ENCODE measurements at regions not wholly inside any gene's neighbourhood (a gene's known extent, or its start where the extent isn't known, plus 50 kb on each side); places are given as distances from the start of the nearest gene placed in this dataset.

- Histone ChIP-seq H3K79me1 (ENCODE audit: low read depth in 1 of 2, low read length in 2 of 2) (no peaks in the 10 kb centered on the region), H4K5ac (ENCODE audit: low read depth, low read length) (no peak overlapping the region), H3K4me1 (ENCODE audit: control insufficient read depth, insufficient read depth, low read length) (no peaks in the 10 kb centered on the region; the same call in 1 of the 2 replicates), H3K56ac (ENCODE audit: extremely low read depth, insufficient read depth, low read length) (no peak overlapping the region), H3K27me3 (ENCODE audit: control insufficient read depth, insufficient read depth, low read length) (no peaks in the 10 kb centered on the region), H3K27ac (ENCODE audit: insufficient read depth, low read length) (no peak overlapping the region), H2AK5ac (ENCODE audit: low read depth, low read length) (no peak overlapping the region), H3K9ac (ENCODE audit: low read depth, low read length) (no peak overlapping the region), H3K18ac (ENCODE audit: low read depth, low read length) (no peak overlapping the region), H3K36me3 (ENCODE audit: control insufficient read depth, insufficient read depth, low read length) (no peaks in the 10 kb centered on the region), H2BK120ac (ENCODE audit: low read depth, low read length) (no peak overlapping the region), H2BK20ac (ENCODE audit: low read depth, low read length) (no peak overlapping the region), H3K4ac (ENCODE audit: low read depth, low read length) (no peak overlapping the region), H3K14ac (replicated peaks; ENCODE audit: low read depth, low read length) (no peak overlapping the region), H4K20me1 (ENCODE audit: insufficient read depth, low read length) (no peaks in the 10 kb centered on the region), H3K4me2 (ENCODE audit: low read depth, low read length) (no peak overlapping the region), H2AK9ac (replicated peaks; ENCODE audit: low read depth, low read length, poor library complexity) (no peak overlapping the region), H3K23ac (ENCODE audit: low read depth, low read length) (no peak overlapping the region), H4K8ac (ENCODE audit: low read depth in 2 of 2, low read length in 2 of 2) (no peak overlapping the region), H2AFZ (replicated peaks; ENCODE audit: low read length, poor library complexity) (no peak overlapping the region), H2BK5ac (ENCODE audit: low read depth, low read length, poor library complexity, severe bottlenecking) (no peak overlapping the region), H3K4me3 (ENCODE audit: insufficient read depth, low read depth, low read length) (no peak overlapping the region), H3K9me3 (ENCODE audit: control insufficient read depth, insufficient read depth, low read length) (no peaks in the 10 kb centered on the region), H3K9me1 (ENCODE audit: insufficient read depth, low read length) (no peaks in the 10 kb centered on the region), H4K91ac (ENCODE audit: insufficient read depth, low read depth, low read length) (no peak overlapping the region), H2BK15ac (ENCODE audit: low read depth, low read length) (no peak overlapping the region)
- POLR2A ChIA-PET (ENCODE audit: unreplicated experiment): no interaction called here
- DNase-seq (no peak), ATAC-seq (ENCODE audit: low read depth) (no peak)
- intact Hi-C loops (cut with micrococcal nuclease): no loop called here
- CTCF ChIA-PET: no interaction called here
- BruUV-seq (replicated peaks): no TSS peak
- in situ Hi-C loops (cut with MboI; ENCODE audit: low sequenced_read_pairs): no loop called here
- no CpG with 5 or more reads among the region's 1 CpG for WGBS, 2 experiments (ENCODE audit: extremely low coverage in 2 of 2, insufficient read length in 1 of 2)
- dilution Hi-C loops (cut with HindIII; ENCODE audit: low sequenced_read_pairs, unreplicated experiment): no loop called here
- TF ChIP-seq NFE2L2 (IDR thresholded peaks at IDR 0.05; ENCODE audit: low read depth, low read length) (no peak), RAD21 (IDR thresholded peaks at IDR 0.05; ENCODE audit: low read length) (no peak), CEBPB (IDR thresholded peaks at IDR 0.05; ENCODE audit: low read depth, low read length) (no peak), MAFK (IDR thresholded peaks at IDR 0.05; ENCODE audit: low read depth, low read length) (no peak), FOS (IDR thresholded peaks at IDR 0.05; ENCODE audit: low read depth, low read length) (no peak), BHLHE40 (IDR thresholded peaks at IDR 0.05; ENCODE audit: low read depth, low read length) (no peak), CHD1 (IDR thresholded peaks at IDR 0.05; ENCODE audit: low read depth, low read length) (no peak)
- TF ChIP-seq, protein P1, sequence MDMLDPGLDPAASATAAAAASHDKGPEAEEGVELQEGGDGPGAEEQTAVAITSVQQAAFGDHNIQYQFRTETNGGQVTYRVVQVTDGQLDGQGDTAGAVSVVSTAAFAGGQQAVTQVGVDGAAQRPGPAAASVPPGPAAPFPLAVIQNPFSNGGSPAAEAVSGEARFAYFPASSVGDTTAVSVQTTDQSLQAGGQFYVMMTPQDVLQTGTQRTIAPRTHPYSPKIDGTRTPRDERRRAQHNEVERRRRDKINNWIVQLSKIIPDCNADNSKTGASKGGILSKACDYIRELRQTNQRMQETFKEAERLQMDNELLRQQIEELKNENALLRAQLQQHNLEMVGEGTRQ (IDR thresholded peaks at IDR 0.05; ENCODE audit: low read depth, low read length): no peak
Observed at GRCh38 chr4:81346719-81347118, 125.0 kb downstream of the RASGEF1B start.
